HG02973 (cell line): ENCODE measurements at regions not wholly inside any gene's neighbourhood (a gene's known extent, or its start where the extent isn't known, plus 50 kb on each side); places are given as distances from the start of the nearest gene placed in this dataset.
"Not testable (repeated sequence)": the region's sequence is repeated elsewhere in the genome, so short reads cannot be mapped to it uniquely, and the experiment has no call there.

Experiments
- ATAC-seq: cut with Tn5 transposase; IDR thresholded peaks from one replicate; pipeline ENCODE4 v1.9.1; 2021; ENCODE audit warnings: moderate library complexity; ENCODE audit not compliant: unreplicated experiment

DNA sequence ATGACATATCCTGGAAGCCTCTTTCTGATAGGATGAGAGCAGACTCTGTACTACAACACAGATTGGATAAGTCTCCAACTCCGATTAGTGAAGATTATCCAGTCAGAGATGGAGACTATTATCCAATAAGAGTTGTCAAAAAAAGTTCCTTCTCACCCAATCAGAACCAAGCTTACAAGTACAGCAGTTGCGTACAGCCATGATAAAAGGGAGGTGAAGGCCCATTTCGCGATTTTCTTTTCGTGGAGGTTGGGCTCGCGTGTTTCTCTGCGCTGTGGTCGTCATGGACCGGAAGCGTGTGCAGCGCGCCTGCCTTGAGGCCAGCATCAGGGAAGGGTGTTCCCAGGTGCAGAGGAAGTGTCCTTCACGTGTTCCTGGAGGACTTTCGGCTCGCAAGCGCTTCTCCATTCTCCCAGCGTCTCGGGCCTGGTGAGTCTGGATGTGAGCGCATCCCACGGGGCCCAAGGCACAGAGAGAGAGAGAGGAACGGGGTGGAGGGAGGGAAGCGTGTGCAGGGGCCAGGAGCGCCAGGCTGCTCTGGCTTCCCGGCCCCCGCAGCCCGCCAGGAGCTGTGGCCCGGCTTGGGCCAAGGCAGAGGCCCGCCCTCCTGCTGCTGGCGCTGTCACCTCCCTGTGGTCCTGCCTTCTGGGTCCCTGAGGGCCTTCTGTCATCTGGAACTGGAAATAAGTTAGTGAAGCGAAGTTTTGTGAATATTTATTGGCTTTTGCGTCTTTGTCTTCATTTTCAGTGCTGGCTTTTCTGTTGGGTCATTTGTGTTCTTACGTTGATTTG, 53.9 kb downstream of the CDRT15L2 start:
- ATAC-seq, result not testable (repeated sequence)

DNA sequence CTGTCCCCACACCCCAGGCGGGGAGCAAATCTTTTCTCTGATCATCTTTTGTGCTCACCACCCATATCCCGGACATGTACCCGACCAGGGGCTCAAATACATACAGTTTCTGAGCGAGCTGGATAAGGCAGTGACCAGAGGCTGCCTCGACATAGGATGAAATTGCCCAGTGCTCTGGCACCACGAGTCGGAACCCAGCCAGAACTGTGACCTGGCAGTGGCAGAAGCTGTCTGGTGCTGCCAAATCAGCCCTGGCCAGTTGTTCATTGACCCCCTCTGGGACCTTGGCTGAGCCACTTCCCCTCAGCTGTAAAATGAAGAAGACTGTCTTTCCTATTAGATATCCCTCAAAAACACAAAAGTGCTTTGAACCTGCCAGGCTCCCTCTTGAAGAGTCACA, 60.6 kb downstream of the CDRT15L2 start:
- ATAC-seq, result not testable (repeated sequence)

DNA sequence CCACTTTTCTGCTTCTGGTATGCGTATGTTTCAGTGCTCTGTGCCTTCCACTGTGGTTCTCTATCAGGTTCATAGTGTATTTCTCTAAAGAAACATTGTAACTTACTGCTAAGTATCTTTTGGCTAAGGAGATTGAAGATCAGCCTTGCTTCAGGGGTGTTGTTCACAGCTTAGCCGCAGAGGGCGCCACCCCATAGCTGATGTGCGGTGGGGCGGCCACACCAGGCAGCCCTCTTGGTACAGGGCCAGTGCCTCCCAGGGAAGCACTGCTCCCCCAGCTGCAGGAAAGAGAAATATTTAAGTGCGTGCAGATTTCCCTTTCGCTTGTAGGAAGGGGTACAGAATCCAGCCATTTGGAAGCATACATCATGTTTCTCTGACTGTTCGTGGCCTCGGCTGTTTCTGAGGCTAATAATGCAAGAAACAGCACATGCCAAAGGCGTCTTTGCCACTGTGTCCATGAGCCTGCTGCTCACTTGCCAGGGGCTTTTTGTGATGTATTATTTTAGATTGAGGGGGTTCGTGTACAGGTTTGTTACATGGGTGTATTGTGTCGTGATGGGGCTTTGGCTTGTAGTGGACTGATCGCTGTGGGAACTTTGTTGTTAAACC, 67.2 kb downstream of the CDRT15L2 start:
- not testable (repeated sequence) for ATAC-seq

GRCh38 chr17:20649097-20649767, 69.7 kb downstream of the CDRT15L2 start:
- peak; percentile 84 for ATAC-seq

GRCh38 chr17:20651022-20651421, 71.5 kb downstream of the CDRT15L2 start:
- not testable (repeated sequence) for ATAC-seq

DNA sequence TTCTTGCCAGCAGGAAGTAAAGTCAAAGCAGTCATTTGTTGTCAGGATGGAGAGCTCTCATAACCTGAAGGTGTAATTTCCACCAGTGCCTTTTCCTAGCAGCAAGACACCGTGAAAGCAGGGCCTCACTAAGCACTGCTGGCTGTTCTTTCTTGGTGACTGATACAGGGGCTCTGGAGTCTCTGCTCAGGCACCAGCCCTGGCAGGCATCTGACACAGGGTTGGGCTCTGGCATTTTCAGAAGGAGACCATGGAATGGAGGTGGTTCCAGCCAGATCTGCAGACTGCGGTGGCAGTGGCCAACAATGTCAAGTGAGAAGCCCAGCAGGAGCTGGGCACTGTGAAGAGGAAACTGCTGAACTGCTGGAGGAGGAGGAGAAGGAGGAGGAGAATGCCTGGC, 72.2 kb downstream of the CDRT15L2 start:
- not testable (repeated sequence) for ATAC-seq

GRCh38 chr17:20653391-20653790, 73.9 kb downstream of the CDRT15L2 start:
- not testable (repeated sequence) for ATAC-seq

DNA sequence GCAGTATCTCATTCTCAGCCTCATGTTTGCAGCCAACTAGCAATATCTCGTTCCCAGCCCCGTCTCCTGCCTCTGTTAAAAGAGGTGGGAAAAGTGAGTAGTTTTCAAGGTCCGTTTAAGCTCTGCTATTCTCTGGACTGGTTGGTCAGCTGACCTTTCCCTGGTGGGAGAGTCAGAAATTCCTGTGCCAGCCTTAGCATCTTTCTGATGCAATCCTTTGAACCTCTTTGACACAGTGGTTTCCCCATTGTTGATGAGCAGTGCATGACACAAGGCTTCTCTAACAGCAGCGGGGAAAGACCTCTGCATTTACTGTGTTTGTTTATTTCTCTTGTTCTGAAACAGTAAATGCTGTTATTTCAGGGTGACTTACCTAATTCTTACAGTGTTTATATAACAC, 74.6 kb downstream of the CDRT15L2 start:
- not testable (repeated sequence) for ATAC-seq

DNA sequence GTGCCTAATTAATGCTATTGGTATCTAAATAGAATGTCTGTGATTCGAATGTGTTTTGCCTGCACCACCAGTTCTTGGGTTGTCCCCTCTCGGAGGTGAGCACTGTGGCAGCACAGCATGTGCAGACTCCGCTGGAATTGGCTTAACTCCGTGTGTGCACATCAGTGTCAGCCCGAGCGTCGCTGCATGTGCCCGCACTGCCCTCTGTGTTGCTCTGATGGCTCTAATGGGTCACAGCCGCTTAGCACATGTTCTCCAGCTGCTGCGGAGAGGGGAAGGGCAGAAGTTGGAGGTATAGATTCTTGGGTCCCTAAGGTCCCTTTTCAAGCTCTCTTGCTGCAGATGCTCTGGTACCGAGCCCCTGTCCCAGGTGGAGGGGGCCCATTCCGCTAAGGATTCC, 75.1 kb downstream of the CDRT15L2 start:
- not testable (repeated sequence) for ATAC-seq

- ATAC-seq, result not testable (repeated sequence)
These were observed 85.8 kb downstream of the CDRT15L2 start for GRCh38 chr17:20665103-20665955.

GRCh38 chr17:20666689-20667088, 87.2 kb downstream of the CDRT15L2 start:
- not testable (repeated sequence) for ATAC-seq

- ATAC-seq, result not testable (repeated sequence)
These were observed 88.2 kb downstream of the CDRT15L2 start for GRCh38 chr17:20667712-20668111.

GRCh38 chr17:20668316-20668715, 88.8 kb downstream of the CDRT15L2 start:
- not testable (repeated sequence) for ATAC-seq

DNA sequence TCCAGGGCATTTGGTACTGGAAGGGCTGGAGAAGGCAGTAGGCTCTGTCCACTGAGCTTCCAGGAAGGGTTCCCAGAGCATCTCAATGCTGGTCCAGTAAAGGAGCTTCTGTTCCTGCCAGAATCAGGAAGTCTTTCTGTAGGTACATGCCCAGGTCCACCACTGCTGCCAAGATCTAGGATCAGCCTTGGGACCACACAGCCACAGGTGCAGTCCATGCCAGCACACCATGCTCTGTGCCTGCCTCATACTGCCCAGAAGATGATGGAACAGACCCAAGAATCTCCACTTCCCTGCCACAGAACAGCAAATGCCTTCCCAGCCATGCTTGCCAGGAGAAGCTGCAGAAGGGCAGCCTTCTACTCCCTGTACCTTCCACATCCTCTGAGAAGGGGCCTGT, 89.3 kb downstream of the CDRT15L2 start:
- not testable (repeated sequence) for ATAC-seq

DNA sequence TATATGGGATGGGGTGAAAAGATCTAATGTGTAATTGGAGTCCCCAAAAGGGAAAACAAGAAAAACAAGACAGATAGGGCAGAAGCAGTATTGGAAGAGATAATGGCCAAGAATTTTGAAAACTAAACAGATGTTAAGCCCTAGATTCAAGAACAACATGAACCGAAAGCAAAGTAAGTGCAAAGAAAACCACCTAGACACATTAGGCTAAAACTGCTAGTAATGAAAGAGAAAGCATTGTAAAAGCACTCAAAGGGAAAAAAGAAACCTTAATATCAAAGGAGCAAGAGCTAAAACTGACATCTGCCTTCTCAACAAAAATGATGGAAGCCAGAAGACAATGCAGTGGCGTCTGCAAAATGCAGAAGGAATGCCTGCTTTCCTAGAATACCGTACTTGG, 91.0 kb downstream of the CDRT15L2 start:
- ATAC-seq, result peak; percentile 58

DNA sequence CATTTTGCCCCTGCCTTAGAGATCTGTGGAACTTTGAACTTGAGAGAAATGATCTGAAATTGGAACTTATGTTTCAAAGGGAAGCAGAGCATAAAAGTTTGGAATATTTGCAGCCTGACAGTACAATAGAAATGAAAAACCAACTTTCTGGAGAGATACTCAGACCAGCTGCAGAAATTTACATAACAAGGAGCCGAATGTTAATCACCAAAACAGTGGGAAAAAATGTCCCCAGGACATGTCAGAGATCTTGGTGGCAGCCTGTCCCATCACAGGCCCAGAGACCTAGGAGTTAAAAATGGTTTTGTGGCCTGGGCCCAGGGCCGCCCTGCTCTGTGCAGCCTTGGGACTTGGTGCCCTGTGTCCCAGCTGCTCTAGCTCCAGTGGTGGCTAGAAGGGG, 94.8 kb downstream of the CDRT15L2 start:
- ATAC-seq, result not testable (repeated sequence)

GRCh38 chr17:20675707-20676106, 96.2 kb downstream of the CDRT15L2 start:
- not testable (repeated sequence) for ATAC-seq

DNA sequence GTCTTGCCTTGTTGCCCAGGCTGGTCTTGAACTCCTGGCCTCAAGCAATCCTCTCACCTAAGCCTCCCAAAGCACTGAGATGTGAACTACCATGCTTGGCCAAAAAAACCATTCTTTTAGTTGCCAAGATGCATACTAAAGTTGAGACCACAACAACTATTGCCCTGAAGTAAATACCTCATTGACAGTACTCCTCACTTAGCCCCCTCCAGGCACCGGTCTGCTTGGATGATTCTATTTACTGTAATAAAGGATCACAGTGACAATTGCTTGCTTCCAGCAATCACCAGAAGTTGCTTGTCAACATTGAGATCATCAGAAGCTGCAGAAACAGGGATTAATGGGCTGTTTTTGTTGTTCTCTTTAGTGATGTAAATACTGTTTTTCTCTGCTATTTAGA, 97.1 kb downstream of the CDRT15L2 start:
- not testable (repeated sequence) for ATAC-seq

DNA sequence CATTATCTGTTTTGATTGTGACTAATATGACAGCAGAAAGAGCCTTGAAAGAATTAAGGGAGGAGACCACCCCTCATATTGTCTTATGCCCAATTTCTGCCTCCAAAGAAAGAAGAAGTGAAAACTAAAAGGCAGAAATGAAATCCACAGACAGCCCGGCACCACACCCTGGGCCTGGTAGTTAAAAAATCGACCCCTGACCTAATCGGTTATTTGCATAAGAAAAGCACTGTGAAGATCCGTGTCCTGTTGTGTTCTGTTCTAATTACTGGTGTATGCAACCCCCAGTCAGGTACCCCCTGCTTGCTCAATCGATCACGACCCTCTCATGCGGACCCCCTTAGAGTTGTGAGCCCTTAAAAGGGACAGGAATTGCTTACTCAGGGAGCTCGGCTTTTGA, 97.9 kb downstream of the CDRT15L2 start:
- not testable (repeated sequence) for ATAC-seq

GRCh38 chr17:20678424-20678823, 98.9 kb downstream of the CDRT15L2 start:
- not testable (repeated sequence) for ATAC-seq
